ENCODE measurements at regions not wholly inside any gene's neighbourhood (a gene's known extent, or its start where the extent isn't known, plus 50 kb on each side); places are given as distances from the start of the nearest gene placed in this dataset.

- in situ Hi-C loops (cut with HindIII; ENCODE audit: low sequenced_read_pairs): loop anchor here (5.0 kb wide), 1 partner anchor 78 kb away; no protein-coding TSS in a partner anchor
These were observed 162.4 kb upstream of the ZBED5 start for GRCh38 chr11:11020219-11020726.

DNA sequence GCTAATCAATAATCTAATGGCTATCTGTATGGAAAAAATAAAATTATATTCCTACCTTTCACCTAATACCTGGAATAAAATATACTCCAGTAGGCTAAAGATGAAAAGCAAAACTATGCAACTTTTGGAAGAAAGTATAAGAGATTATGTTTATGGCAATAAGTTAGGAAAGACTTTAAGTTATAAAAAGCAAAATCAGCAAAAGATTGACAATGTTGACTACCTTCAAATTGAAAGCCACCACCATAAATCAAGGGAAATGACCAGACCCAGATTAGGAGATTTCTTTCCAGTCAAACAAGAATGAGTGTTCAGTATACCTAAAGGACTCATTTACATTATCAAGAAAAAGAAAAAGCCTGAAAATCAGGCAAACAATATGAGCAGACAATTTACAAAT lies 159.1 kb upstream of the ZBED5 start:
- in situ Hi-C loops (cut with HindIII; ENCODE audit: low sequenced_read_pairs): no loop called here

- in situ Hi-C loops (cut with HindIII; ENCODE audit: low sequenced_read_pairs): no loop called here
These were observed 158.2 kb upstream of the ZBED5 start for GRCh38 chr11:11016068-11016467.

GRCh38 chr11:11011617-11012016 lies 153.8 kb upstream of the ZBED5 start:
- in situ Hi-C loops (cut with HindIII; ENCODE audit: low sequenced_read_pairs): no loop called here

DNA sequence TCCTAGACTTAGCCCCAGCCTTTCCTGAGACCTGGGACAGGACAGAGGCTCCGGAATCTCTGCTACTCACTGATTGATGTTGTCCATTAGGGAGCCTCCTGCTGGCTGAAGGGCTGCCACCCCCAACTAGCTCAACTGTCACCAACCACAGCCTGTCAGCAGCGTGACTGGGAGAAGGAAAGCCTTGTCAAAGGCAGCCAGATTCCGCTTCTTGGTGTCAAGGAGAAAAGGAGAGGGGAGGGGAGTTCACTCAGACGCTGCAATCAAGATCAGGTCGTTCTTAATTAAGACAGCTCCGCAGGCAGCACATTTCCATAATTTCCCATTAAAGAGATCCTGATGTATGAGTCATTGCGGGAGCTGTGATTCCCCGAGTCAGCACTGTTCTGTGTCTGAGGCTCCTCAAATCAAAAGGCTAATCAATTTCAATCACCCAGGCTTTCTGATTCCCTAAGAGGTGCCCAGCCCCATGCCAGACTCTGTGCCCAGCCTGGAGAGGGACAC lies 152.8 kb upstream of the ZBED5 start:
- in situ Hi-C loops (cut with HindIII; ENCODE audit: low sequenced_read_pairs): no loop called here

DNA sequence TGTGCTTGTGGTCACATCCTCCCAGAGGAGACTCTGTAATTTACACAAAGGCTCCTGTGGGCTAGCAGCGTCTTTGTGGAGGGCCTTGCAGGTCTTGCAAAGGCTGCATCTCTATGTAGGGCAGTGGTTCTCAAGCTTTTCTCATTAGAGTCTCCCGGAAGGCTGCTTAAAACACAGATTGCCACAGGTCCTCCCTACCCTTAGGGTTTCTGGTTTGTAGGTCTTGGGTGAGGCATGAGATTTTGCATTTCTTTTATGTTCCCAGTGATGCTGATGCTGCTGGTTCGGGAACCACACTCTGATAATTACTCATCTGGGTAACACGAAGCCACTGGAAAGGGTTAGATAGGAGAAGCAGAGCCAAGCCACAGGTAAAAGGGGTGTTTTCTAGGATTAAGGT lies 151.3 kb upstream of the ZBED5 start:
- in situ Hi-C loops (cut with HindIII; ENCODE audit: low sequenced_read_pairs): no loop called here

DNA sequence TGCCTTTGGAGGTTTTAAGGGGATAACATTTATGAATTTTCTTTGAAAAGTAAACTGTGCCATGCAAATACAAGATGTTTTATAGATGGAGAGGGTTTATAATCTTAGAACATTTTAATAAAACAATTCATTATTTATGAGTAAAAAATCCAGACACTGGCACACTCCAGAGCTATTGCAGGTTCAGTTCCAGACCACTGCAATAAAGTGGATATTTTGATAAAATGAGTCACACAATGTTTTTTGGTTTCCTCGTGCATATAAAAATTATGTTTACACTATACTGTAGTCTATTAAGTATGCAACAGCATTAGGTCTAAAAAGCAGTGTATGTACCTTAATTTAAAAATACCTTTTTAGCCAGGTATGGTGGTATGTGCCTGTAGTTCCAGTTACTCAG lies 146.2 kb upstream of the ZBED5 start:
- in situ Hi-C loops (cut with HindIII; ENCODE audit: low sequenced_read_pairs): no loop called here

DNA sequence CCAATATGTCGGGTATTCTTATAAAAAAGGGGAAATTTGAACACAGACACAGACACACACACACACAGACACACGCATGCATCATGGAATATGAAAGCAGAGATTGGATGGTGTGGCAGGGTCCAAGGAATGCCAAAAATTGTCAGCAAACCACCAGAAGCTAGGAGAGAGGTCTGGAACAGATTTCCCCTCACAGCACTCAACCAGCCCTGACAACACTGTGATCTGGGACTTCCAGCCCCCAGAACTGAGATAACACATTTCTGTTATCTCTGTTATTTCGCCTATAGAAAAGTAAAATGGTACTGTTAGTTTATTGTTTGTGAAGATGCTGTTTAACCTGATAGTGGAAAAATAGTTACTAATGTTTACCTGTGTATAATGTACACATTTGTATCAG lies 145.4 kb upstream of the ZBED5 start:
- in situ Hi-C loops (cut with HindIII; ENCODE audit: low sequenced_read_pairs): no loop called here

DNA sequence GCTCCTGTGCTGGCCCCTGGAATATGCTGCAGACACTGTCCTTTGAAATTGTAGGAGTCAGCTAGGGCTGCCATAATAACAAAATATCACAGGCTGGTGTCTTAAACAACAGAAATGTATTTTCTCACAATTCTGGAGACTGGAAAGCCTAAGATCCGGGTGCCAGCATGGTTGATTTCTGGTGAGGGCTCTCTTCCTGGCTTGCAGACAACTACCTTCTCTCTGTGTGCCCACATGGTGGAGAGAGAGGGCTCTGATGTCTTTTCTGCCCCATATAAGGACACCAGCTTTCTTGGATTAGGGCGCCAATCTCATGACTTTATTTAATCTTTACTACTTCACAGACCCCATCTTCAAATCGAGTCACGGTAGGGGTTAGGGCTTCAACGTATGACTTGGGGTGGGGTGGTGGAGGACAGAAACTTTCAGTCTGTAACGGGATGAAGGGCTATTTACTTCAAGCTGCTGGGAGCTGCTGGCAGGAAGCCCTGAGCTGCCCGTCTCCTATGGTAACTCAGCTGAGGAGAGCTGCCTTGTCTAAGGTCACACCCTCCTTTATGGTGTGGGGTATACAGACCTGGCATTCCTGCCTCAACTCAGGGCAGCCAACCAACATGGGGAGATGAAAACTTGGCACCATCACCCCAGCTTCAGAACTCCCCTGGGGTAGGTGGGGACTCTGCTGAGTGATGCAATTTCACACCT lies 142.9 kb upstream of the ZBED5 start:
- in situ Hi-C loops (cut with HindIII; ENCODE audit: low sequenced_read_pairs): no loop called here

GRCh38 chr11:10998674-10999073 lies 140.8 kb upstream of the ZBED5 start:
- in situ Hi-C loops (cut with HindIII; ENCODE audit: low sequenced_read_pairs): no loop called here

DNA sequence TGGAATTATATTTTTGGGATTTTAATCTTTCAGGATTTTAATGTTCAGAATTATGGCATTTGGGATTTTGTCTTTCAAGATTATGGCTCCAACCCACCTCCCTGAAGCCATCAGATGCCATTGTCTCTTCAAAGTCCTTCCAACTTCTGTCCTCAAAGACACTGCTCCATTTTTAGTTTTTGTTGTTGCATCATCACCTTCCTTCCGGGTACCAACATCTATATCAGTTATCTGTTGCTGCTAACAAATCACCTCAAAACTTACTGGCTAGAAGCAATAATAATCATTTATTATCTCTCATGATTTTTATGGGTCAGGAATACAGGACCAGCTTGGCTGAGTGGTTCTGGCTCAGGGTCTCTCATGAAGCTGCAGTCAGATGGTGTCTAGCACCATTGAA lies 138.8 kb upstream of the ZBED5 start:
- in situ Hi-C loops (cut with HindIII; ENCODE audit: low sequenced_read_pairs): no loop called here

GRCh38 chr11:10993640-10994039 lies 135.8 kb upstream of the ZBED5 start:
- in situ Hi-C loops (cut with HindIII; ENCODE audit: low sequenced_read_pairs): no loop called here

GRCh38 chr11:10993186-10993585 lies 135.3 kb upstream of the ZBED5 start:
- in situ Hi-C loops (cut with HindIII; ENCODE audit: low sequenced_read_pairs): no loop called here

DNA sequence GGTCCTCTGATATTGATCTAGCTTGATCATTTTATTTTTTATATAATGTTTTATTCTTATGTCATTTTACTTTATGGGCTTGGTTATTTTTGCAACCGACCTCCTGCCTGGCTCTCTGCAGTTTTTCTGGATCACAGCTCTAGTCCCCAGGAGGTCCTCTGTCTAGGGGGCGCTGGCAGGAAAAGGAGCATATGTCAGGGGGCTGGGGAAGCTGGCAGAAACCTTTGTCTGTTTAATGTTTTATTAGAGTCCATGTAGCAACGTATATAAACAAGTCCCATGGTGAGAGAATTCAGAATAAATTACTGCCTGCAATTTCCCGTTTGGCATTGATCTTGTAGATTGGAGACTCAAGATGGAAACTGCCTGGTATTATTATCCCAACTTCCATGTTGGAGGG lies 133.5 kb upstream of the ZBED5 start:
- in situ Hi-C loops (cut with HindIII; ENCODE audit: low sequenced_read_pairs): no loop called here

DNA sequence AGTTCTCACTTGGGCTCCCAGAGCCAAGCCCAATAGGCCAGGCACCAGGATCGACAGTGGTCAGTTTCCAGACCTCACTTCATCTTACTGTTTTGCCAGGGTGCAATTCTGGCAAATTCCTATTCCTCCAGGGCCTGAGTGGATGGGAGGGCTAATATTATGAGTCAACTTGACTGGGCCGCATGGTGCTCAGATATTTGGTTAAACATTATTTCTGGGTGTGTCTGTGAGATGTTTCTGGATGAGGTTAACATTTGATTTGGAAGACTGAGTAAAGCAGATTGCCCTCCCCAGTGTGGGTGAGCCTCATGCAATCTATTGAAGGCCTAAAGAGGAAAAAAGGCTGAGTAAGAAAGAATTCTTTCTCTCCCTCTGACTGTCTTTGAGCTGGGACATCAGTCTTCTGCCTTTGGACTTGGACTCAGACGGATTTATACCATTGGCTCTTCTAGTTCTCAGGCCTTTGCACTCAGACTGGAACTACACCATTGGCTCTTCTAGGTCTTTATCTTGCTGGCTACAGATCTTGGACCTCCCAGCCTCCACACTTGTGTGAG lies 132.9 kb upstream of the ZBED5 start:
- in situ Hi-C loops (cut with HindIII; ENCODE audit: low sequenced_read_pairs): no loop called here

GRCh38 chr11:10990160-10990559 lies 132.3 kb upstream of the ZBED5 start:
- in situ Hi-C loops (cut with HindIII; ENCODE audit: low sequenced_read_pairs): no loop called here

DNA sequence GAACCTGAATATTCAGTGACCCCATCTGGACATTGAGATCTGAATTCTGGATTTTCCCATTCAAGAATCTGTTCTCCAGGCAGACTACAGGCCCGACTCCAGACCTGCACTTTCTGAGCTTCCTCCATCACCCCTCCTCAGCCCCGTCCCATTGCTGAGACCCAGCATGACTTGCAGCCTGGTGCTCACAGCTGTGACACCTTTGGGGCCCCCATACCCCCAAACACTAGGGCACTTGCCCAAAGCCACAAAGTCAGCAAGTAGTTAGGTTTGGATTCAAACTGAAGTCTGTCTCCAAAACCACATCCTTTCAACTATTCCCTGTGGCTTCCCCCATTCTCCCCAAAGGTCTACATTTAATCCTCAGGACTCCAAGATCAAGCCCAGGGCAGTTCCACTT lies 128.2 kb upstream of the ZBED5 start:
- in situ Hi-C loops (cut with HindIII; ENCODE audit: low sequenced_read_pairs): no loop called here

- in situ Hi-C loops (cut with HindIII; ENCODE audit: low sequenced_read_pairs): loop anchor here (5.0 kb wide), 1 partner anchor 53 kb away; no protein-coding TSS in a partner anchor
These were observed 126.9 kb upstream of the ZBED5 start for GRCh38 chr11:10984742-10985141.

DNA sequence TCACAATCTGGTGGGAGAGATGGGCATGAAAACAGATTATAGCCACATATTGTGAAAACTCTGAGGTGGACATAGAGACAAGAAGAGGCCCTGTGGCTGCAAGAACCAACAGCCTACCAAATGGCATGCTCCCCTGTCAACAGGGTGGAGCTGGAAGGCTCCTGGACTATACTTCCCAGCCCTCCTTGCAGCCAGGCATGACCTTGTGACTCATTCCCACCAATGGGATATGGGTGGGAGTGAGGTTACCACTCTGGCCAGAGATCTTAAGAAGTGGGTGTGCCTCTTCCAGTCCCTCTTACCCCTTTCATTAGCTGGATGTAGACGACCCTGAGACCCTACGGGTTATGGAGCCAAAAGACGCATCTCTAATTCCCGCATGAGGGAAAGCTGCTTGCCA lies 126.4 kb upstream of the ZBED5 start:
- in situ Hi-C loops (cut with HindIII; ENCODE audit: low sequenced_read_pairs): loop anchor here (5.0 kb wide), 1 partner anchor 53 kb away; no protein-coding TSS in a partner anchor

- in situ Hi-C loops (cut with HindIII; ENCODE audit: low sequenced_read_pairs): loop anchor here (5.0 kb wide), 1 partner anchor 54 kb away; no protein-coding TSS in a partner anchor
These were observed 125.1 kb upstream of the ZBED5 start for GRCh38 chr11:10982704-10983510.

- in situ Hi-C loops (cut with HindIII; ENCODE audit: low sequenced_read_pairs): no loop called here
These were observed 121.7 kb upstream of the ZBED5 start for GRCh38 chr11:10979529-10979928.

All from endothelial cell of hepatic sinusoid (primary cell).